HG03196 (cell line): ENCODE measurements at regions not wholly inside any gene's neighbourhood (a gene's known extent, or its start where the extent isn't known, plus 50 kb on each side); places are given as distances from the start of the nearest gene placed in this dataset.

Source experiments
- ATAC-seq: cut with Tn5 transposase; IDR thresholded peaks from one replicate; pipeline ENCODE4 v1.9.1; 2021; ENCODE audit not compliant: unreplicated experiment

- ATAC-seq = no peak
These were observed 201.4 kb downstream of the ZNF462 start for GRCh38 chr9:107064378-107064777.

- no peak for ATAC-seq
These were observed 202.6 kb downstream of the ZNF462 start for GRCh38 chr9:107065549-107065948.

DNA sequence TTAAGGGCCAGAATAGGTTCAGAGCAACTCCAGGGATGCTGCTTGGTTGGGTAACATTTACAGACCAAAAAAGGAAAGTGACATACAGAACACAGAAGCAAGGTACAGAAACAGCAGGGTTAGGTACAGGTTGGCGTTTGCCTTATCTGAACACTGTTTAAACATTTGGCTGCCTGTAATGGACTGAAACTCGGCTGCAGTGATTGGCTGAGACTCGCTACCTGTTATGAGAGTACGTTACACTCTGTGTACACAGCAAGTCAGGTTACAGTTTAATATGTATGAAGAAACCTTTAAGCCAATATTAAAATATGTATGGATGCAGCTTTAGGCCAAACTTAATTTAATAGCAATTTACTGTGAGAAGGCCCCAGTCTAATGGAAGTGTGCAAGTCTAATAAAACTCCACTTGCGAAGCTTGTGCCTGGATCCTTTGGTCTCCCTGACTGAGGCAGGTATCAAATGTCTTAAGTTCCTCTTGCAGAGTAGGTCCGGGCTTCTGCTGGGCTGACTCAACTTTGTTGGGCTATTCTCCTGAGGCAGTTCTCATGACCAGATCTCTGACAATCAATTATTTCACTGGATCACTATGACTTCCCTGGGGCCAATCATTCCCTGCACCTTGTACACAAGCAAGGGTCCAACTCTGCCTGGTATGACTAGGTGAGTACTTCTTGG lies 204.9 kb downstream of the ZNF462 start:
- no peak for ATAC-seq

DNA sequence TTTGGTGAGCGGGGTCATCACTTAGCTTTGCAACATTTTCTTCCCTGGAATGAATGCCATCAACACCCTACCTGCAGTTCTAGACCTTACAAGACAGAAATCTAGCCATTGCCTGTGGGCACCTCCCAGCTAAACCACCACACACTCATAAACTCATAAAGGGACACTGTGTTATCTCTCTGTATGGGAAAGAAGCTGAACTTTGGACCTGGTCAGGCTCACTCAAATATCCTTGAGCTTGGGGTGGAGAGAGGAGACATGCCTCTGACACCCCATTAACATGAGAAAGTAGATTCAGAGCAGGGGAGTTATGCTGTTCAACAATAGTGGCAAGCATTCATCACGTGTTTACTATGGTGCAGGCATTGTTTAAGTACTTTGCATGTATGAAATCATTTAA lies 205.6 kb downstream of the ZNF462 start:
- ATAC-seq = no peak

DNA sequence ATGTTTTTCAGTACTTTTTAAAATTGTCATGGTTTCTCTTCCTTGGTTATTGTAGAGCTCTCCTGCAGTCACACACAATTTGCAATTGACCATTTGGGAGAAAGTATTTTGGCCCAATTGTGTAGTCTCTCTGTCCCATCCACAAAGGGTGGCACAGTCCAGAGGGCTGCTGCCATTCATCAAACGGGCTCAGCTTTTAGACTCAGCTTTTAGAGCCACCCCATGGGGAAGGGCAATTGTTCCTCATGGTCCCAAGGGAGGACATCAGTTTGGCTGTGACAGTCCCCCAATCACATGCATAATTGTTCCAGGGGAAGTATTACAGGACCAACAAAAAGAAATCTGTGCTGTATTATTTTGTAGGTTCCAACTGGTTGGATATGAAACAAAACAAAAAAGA lies 207.6 kb downstream of the ZNF462 start:
- no peak for ATAC-seq

GRCh38 chr9:107078061-107078460 lies 205.0 kb upstream of the RAD23B start:
- ATAC-seq = no peak

- no peak for ATAC-seq
These were observed 203.5 kb upstream of the RAD23B start for GRCh38 chr9:107079589-107079988.

GRCh38 chr9:107080130-107080529 lies 202.9 kb upstream of the RAD23B start:
- no peak for ATAC-seq

GRCh38 chr9:107086460-107086859 lies 196.6 kb upstream of the RAD23B start:
- no peak for ATAC-seq

DNA sequence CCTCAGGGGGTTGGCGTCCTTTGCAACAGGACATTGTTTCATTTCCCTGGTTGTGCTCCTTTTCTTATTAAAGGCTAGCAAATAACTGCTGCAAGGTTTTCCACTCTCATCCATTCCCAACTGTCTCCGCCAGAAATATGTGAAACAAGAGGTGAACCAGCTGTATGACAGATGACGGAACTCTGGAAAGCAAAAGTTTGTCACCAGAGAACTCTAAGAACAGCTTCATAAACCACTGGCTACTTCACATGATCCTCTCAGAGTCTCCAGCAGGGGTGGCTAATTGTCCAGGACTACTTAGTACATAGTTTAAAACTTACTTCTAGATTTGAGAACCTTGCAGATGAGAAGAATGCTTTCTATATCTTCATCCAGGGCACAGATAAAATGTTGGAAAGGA lies 195.9 kb upstream of the RAD23B start:
- ATAC-seq = no peak

GRCh38 chr9:107090218-107090617 lies 192.9 kb upstream of the RAD23B start:
- no peak for ATAC-seq

- ATAC-seq = no peak
These were observed 189.6 kb upstream of the RAD23B start for GRCh38 chr9:107093365-107094060.

DNA sequence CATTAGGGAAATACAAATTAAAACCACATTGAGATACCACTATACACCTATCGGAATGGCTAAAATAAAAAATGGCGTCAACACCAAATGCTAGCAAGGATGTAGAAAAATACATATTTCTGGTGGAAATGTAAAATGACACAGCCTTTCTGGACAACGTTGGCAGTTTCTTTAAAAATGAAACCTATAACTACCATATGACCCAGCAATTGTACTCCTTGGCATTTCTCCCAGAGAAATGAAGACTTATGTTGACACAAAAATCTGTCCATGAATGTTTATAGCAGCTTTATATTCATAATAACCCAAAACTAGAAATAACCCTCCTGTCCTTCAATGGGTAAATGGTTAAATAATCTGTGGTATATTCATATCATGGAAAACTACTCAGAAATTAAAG lies 188.7 kb upstream of the RAD23B start:
- ATAC-seq = no peak

DNA sequence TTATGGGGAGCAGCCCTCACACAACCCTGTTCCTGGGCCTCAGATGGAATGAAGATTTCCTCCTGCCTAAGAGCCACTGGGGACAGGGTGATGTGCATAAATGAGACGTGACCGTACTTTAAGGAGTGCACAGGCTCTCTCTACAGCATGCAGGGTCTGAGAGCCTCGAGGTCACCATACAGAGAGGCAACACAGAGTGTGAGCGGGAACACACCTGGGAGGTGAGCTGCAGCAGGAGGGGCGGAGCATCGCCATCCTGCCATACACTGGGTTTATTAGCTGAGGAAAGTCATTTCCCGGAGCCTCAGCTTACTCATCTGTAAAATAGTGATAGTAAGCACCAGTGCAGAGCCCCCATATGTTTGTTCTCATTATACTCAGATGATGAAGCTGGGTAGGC lies 182.5 kb upstream of the RAD23B start:
- ATAC-seq = no peak

GRCh38 chr9:107102011-107102410 lies 181.1 kb upstream of the RAD23B start:
- ATAC-seq = no peak

DNA sequence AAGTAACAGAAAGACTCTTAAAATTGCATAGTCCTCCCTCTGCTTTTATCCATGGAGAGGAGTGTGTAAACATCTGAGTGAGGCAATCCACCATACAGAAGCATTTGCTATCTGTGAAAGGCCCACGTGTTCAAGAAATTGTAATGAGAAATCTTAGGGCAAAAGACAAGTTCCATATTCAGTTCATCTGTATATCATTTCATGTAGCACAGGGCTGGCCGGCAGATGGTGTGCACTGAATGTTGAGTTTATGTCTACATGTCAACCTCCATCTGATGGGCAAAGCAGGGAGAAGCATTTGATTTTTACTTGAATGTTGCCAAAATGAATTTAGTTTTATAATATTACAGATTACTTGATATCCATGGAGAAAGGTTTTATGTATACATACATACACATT lies 179.5 kb upstream of the RAD23B start:
- ATAC-seq = no peak

DNA sequence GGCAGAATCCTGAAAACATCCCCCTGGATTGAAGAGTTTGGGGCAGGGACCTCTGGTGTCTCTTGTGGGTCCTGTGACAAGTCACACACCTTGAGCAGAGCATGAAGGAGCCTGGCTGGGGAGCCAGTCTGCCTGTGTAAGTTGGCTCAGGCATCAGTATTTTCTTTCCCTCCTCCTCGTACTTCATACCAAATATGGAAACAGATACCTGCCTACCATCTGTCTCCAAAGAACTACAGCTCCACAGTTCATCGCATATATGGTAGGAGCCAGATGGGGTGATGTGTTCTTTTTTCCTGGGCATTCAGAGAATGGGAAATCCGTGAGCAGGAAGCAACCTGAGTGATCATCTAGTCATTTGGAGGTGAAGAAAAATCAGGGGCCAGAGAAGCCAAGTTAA lies 177.3 kb upstream of the RAD23B start:
- ATAC-seq = no peak

DNA sequence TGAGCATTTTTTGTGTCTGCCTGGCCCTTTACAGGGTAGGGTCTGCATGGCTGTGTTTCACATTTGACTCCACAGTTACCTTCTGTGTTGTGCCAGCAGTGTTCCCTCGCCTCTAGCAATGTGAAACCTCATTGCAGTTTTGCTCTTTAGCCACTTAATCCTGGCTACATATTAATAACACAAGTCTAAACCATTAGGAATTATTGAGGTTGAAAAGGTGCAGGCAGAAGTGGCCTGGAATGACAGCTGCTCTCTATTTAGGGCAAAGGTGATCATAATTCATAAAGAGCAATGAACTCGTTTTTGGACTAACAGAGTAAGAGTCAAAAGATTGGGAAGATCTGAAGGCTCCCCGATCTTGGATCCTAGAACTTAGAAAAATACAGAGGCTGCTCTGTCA lies 176.7 kb upstream of the RAD23B start:
- ATAC-seq = no peak

GRCh38 chr9:107108342-107109130 lies 174.5 kb upstream of the RAD23B start:
- no peak for ATAC-seq

DNA sequence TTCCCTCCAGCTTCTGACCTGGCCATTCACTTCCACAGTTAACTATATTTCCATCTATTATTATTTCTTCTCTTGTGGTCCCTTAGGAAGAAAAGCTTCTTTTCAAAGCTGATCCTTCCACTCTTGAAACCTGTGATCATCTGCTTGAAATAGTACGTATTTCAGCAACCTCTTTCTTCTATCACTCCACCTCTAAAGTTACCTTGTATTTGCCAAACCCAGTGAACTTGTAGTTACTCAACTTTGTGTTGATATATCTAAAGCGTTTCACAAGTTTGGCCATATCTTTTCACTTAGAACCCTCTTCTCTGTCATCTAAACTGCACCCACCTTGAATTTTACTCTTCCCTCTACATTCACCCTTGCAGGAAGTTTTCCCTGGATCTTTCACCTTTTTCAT lies 173.8 kb upstream of the RAD23B start:
- ATAC-seq = no peak

- ATAC-seq = no peak
These were observed 172.9 kb upstream of the RAD23B start for GRCh38 chr9:107110153-107110552.

- ATAC-seq = no peak
These were observed 170.3 kb upstream of the RAD23B start for GRCh38 chr9:107112707-107113243.
